Nephron progenitor cell (in vitro differentiated cells): ENCODE measurements at regions not wholly inside any gene's neighbourhood (a gene's known extent, or its start where the extent isn't known, plus 50 kb on each side); places are given as distances from the start of the nearest gene placed in this dataset.

Experiments
- DNase-seq: peaks from one replicate; pipeline ENCODE4 v3.0.0; 2021
- H3K27ac Mint-ChIP-seq: 2 replicates; pipeline ENCODE4 v1.8.0; 2021; ENCODE audit warnings: mild to moderate bottlenecking, moderate library complexity, mixed read lengths
- H3K27me3 Mint-ChIP-seq: 2 replicates; pipeline ENCODE4 v1.8.0; 2021; ENCODE audit warnings: mild to moderate bottlenecking, low read depth, mixed read lengths; ENCODE audit not compliant: poor library complexity
- H3K36me3 Mint-ChIP-seq: 2 replicates; pipeline ENCODE4 v1.8.0; 2021; ENCODE audit warnings: low read depth, mixed read lengths
- H3K4me1 Mint-ChIP-seq: 2 replicates; pipeline ENCODE4 v1.8.0; 2021; ENCODE audit warnings: mixed read lengths
- H3K4me3 Mint-ChIP-seq: 2 replicates; pipeline ENCODE4 v1.8.0; 2021; ENCODE audit warnings: mild to moderate bottlenecking, moderate library complexity, mixed read lengths
- H3K9me3 Mint-ChIP-seq: 2 replicates; pipeline ENCODE4 v1.8.0; 2021; ENCODE audit warnings: mild to moderate bottlenecking, moderate library complexity, mixed read lengths
- TF ChIP-seq, protein P1 (sequence below): fragments of 200-600 bp; sonication (generic); IDR thresholded peaks from 2 replicates; pipeline ENCODE4 v1.5.0; 2021; ENCODE audit warnings: antibody characterized with exemption

DNA sequence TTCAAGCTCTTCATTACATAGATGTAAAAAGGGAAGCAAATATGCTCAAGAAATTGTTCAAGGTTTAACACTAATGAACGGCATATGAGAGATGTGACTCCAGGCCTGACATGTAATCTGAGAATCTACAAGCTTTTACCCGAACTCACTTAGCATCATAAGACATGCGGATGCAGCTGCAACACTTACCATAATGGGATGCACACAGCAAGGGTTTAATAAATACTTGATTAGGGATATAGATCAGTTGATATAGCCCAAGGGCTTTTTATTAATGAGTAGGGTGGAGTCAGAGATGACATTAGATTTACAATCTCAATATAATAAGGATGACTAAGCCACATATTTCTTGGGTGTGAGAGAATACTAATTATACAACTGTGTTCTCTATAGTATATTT lies 2215.5 kb downstream of the MAT2B start:
- no peak for DNase-seq
- TF ChIP-seq, protein P1, sequence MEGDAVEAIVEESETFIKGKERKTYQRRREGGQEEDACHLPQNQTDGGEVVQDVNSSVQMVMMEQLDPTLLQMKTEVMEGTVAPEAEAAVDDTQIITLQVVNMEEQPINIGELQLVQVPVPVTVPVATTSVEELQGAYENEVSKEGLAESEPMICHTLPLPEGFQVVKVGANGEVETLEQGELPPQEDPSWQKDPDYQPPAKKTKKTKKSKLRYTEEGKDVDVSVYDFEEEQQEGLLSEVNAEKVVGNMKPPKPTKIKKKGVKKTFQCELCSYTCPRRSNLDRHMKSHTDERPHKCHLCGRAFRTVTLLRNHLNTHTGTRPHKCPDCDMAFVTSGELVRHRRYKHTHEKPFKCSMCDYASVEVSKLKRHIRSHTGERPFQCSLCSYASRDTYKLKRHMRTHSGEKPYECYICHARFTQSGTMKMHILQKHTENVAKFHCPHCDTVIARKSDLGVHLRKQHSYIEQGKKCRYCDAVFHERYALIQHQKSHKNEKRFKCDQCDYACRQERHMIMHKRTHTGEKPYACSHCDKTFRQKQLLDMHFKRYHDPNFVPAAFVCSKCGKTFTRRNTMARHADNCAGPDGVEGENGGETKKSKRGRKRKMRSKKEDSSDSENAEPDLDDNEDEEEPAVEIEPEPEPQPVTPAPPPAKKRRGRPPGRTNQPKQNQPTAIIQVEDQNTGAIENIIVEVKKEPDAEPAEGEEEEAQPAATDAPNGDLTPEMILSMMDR: no peak
- H3K27me3 Mint-ChIP-seq: no peaks in the 10 kb centered on the region
- no peaks in the 10 kb centered on the region for H3K36me3 Mint-ChIP-seq
- peaks cover 20% of the 10 kb centered on the region for H3K4me1 Mint-ChIP-seq
- no peak overlapping the region for H3K4me3 Mint-ChIP-seq
- no peak overlapping the region for H3K27ac Mint-ChIP-seq
- no peaks in the 10 kb centered on the region for H3K9me3 Mint-ChIP-seq

DNA sequence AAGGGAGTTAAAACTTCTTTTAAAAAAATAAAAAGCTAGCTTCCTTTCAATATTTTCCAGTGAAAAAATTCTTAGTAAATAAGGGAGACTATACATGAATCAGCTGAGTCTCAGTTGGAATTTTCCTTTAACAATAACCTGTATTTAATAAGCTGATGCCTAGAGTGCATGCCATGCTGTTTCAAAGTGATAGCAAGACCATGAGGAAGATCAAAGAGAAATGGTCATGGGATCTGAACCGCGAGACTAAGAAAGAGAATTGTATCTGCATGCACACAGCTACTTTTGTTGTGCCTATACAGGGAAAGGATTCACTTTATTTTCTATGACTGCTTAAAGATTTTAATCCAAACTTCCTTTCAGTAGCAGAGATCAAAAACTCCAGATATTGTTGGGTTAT lies 2217.0 kb downstream of the MAT2B start:
- Mint-ChIP-seq H3K9me3 (no peaks in the 10 kb centered on the region), H3K36me3 (no peaks in the 10 kb centered on the region), H3K27ac (no peak overlapping the region), H3K4me3 (no peak overlapping the region), H3K4me1 (peaks cover 20% of the 10 kb centered on the region), H3K27me3 (no peaks in the 10 kb centered on the region)
- DNase-seq: no peak
- TF ChIP-seq, protein P1: no peak

DNA sequence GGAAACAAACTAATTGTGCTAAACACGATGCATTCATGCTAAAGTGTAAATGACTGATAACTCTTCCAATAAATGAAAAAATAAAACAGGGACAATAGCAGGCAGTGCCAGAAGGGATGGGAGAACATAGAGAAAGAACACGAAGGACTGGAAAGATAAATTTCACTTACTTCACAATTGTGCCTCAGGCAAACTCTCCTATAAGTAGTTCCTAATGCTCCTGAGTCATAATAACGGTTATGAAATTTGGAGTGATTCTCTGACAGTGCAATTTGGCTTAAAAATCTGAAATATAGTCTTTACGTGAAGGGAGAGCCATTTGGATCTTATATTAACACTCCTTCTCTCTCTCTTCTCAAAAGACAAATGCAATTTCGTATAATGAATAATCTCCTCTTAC lies 2218.5 kb downstream of the MAT2B start:
- peaks cover 20% of the 10 kb centered on the region for H3K4me1 Mint-ChIP-seq
- DNase-seq: no peak
- TF ChIP-seq, protein P1: no peak
- no peak overlapping the region for H3K27ac Mint-ChIP-seq
- H3K27me3 Mint-ChIP-seq: no peaks in the 10 kb centered on the region
- H3K9me3 Mint-ChIP-seq: no peaks in the 10 kb centered on the region
- no peaks in the 10 kb centered on the region for H3K36me3 Mint-ChIP-seq
- no peak overlapping the region for H3K4me3 Mint-ChIP-seq

DNA sequence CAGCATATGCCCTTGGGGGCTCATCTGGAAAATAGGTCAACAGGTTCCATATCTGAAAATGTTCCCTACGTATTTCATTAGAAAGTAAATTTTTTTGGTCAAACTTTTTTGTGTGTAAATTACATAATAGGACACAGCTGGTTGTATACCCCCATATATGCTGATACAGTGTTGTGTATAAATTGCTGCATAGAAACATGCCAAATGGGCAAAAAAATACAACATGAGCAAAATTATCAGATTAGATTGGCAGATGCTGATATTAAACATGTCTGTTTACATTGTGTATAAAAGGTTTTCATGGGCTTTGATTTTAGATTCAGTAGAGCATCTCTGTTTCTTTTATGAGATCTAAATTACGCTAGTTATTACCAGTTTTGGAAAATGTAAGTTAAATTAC lies 2223.0 kb downstream of the MAT2B start:
- Mint-ChIP-seq H3K27me3 (no peaks in the 10 kb centered on the region), H3K4me3 (no peak overlapping the region), H3K4me1 (no peaks in the 10 kb centered on the region), H3K27ac (no peak overlapping the region), H3K36me3 (no peaks in the 10 kb centered on the region), H3K9me3 (peaks cover 8% of the 10 kb centered on the region)
- no peak for DNase-seq
- TF ChIP-seq, protein P1: no peak

DNA sequence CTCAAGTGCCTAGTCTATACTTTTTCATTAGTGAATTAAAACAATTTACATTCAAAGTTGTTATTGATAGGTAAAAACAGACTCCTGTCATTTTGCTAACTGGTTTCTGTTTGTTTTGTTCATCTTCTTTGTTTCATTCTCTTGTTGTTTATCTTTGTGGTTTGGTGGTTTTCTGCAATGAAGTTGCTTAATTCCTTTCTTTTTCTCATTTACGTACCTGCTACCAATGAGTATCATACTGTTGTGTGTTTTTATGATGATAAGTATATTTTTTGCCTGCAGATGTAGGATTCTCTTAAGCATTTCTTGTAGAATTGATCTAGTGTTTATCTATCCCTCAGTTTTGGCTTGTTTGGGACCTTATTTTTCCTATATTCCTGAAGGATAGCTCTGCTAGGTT lies 2230.0 kb downstream of the MAT2B start:
- H3K9me3 Mint-ChIP-seq: peaks cover 8% of the 10 kb centered on the region
- TF ChIP-seq, protein P1: no peak
- DNase-seq: no peak
- H3K4me3 Mint-ChIP-seq: no peak overlapping the region
- peaks cover 9% of the 10 kb centered on the region for H3K4me1 Mint-ChIP-seq
- no peaks in the 10 kb centered on the region for H3K36me3 Mint-ChIP-seq
- no peak overlapping the region for H3K27ac Mint-ChIP-seq
- H3K27me3 Mint-ChIP-seq: no peaks in the 10 kb centered on the region

DNA sequence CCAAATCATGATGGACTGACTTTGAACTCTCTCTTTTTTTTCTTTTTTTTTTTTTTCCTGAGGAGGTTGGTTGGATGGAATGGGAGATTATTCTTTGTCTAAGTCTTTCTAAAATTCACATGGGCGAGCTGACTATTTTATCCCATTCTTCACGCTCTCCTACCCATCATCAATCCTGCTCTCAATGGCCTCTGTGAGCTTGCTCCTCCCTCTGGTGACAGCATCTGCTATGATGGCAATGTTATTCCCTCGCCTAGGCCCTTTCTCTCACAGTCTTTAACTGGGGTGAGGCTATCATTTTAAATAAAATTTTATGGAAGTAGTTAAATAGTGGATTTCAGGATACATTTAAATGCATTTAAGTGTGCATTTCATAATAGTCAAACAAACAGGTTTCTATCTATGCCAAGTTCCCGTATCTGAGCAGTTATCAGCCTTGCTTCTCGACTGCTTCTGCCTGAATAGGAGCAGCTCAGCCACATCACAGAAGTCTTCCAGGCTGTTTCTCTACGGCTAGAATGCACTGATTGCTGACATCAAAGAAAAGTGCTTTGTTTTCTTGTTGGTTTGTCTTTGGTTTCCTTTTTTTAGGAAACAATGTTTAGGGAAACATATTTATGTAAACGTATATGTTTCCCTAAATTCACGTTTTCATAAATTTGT lies 2233.8 kb downstream of the MAT2B start:
- Mint-ChIP-seq H3K27ac (no peak overlapping the region), H3K36me3 (no peaks in the 10 kb centered on the region), H3K9me3 (no peaks in the 10 kb centered on the region), H3K4me3 (no peak overlapping the region), H3K4me1 (peaks cover 9% of the 10 kb centered on the region), H3K27me3 (no peaks in the 10 kb centered on the region)
- no peak for DNase-seq
- TF ChIP-seq, protein P1: no peak
